SK-N-MC (cell line): ENCODE measurements at regions not wholly inside any gene's neighbourhood (a gene's known extent, or its start where the extent isn't known, plus 50 kb on each side); places are given as distances from the start of the nearest gene placed in this dataset.

ENCODE experiments used
- EZH2 ChIP-seq: fragments of 200-600 bp; sonication (generic); IDR thresholded peaks from one replicate; pipeline ENCODE4 v1.6.1; 2017; ENCODE audit warnings: antibody characterized with exemption
- POLR2AphosphoS5 ChIP-seq: IDR thresholded peaks from 2 replicates; pipeline ENCODE4 v1.6.1; 2012; ENCODE audit warnings: mild to moderate bottlenecking, low read depth, low read length, borderline replicate concordance

- no peak for TF ChIP-seq POLR2AphosphoS5
- no peak for TF ChIP-seq EZH2
Measured at GRCh38 chr7:130886438-130887135, 152.6 kb upstream of the KLF14 start.
